SH-SY5Y (cell line): ENCODE measurements at regions not wholly inside any gene's neighbourhood (a gene's known extent, or its start where the extent isn't known, plus 50 kb on each side); places are given as distances from the start of the nearest gene placed in this dataset.

Source experiments
- GATA2 ChIP-seq: IDR thresholded peaks from 2 replicates; pipeline ENCODE4 v1.6.1; 2011; ENCODE audit warnings: mild to moderate bottlenecking, low read depth, low read length
- GATA3 ChIP-seq: IDR thresholded peaks from 2 replicates; pipeline ENCODE4 v1.6.1; 2011; ENCODE audit warnings: low read depth, mild to moderate bottlenecking, low read length, moderate library complexity

GRCh38 chr3:177599326-177599725 is 402.0 kb upstream of the TBL1XR1 start:
- TF ChIP-seq GATA2 (no peak), GATA3 (no peak)
